Erythroblast (primary cell): ENCODE measurements at regions not wholly inside any gene's neighbourhood (a gene's known extent, or its start where the extent isn't known, plus 50 kb on each side); places are given as distances from the start of the nearest gene placed in this dataset.
A peak's percentile ranks its signal among the peaks of the same experiment; 100 is the strongest.

Experiments used
- DNase-seq, 2 experiments: peaks; one replicate each; lab custom pipeline; 2025; lab: John Stamatoyannopoulos, UW
- GATA1 ChIP-seq: IDR thresholded peaks from 2 replicates; pipeline ENCODE4 v1.6.1; 2011; ENCODE audit warnings: low read depth, mild to moderate bottlenecking, control low read depth, low read length, moderate library complexity
- POLR2A ChIP-seq: IDR thresholded peaks from 2 replicates; pipeline ENCODE4 v1.6.1; 2011; ENCODE audit warnings: mild to moderate bottlenecking, low read length

DNA sequence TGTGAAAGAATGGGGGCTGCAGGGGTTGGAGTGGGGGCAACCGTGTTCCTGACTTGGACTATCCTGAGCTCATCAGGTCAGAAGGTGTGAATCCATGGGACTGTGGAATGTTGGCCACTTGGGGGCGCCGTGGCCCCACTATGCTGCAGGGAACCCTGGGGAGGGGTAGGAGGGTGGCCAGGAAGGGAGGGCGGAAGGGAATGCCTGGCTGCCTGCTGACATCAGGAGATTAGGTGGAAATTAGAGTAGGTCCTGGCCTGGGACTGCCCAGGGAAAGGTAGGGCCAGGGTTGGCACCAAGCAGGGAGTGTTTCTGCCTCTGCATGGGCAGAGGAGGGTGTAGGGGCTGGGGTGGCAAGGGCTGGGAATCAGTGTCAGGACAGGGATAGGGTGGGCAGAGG lies 65.8 kb upstream of the PRSS58 start:
- DNase-seq, result peak; percentile 16 to 24
- TF ChIP-seq POLR2A, result no peak
- no peak for TF ChIP-seq GATA1

GRCh38 chr7:142321391-142321790 lies 63.5 kb upstream of the PRSS58 start:
- TF ChIP-seq POLR2A, result no peak
- TF ChIP-seq GATA1, result no peak
- no peak for DNase-seq

DNA sequence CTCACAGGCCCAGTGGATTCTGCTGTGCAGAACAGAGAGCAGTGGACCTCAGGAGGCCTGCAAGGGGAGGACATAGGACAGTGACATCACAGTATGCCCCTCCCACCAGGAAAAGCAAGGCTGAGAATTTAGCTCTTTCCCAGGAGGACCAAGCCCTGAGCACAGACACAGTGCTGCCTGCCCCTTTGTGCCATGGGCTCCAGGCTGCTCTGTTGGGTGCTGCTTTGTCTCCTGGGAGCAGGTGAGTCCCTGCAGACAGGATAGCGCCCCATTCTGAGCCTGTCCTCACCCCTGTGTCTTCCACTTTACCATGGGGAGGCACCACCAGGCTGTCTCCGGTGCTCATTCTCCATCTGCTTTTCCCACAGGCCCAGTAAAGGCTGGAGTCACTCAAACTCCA lies 63.0 kb upstream of the PRSS58 start:
- DNase-seq, result no peak
- TF ChIP-seq GATA1, result no peak
- TF ChIP-seq POLR2A, result no peak

GRCh38 chr7:142319970-142320369 lies 62.1 kb upstream of the PRSS58 start:
- TF ChIP-seq POLR2A (no peak), GATA1 (no peak)
- peak in 1 of 2 experiments; percentile 2 for DNase-seq

GRCh38 chr7:142314281-142314680 lies 56.4 kb upstream of the PRSS58 start:
- no peak for TF ChIP-seq GATA1
- no peak for TF ChIP-seq POLR2A

GRCh38 chr7:142313528-142313927 lies 55.7 kb upstream of the PRSS58 start:
- DNase-seq, result no peak
- TF ChIP-seq GATA1, result no peak
- no peak for TF ChIP-seq POLR2A

More at GRCh38 chr7:142314281-142314680, 56.4 kb upstream of the PRSS58 start:
- no peak for DNase-seq

GRCh38 chr7:142311876-142312275 lies 54.0 kb upstream of the PRSS58 start:
- DNase-seq, result no peak
- no peak for TF ChIP-seq GATA1
- no peak for TF ChIP-seq POLR2A

DNA sequence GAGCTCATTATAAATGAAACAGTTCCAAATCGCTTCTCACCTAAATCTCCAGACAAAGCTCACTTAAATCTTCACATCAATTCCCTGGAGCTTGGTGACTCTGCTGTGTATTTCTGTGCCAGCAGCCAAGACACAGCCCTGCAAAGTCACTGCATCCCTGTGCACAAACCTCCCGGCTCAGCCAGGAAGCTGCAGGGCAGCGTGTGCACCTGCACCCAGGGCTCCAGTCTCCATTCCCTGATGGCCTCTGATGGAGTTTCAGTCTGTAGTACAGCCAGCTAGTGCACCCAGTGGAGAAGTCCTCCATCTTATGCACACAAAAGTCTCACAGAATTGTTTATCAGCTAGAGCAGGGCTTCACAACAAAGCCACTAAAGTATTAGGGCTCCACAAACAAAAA lies 51.1 kb upstream of the PRSS58 start:
- DNase-seq, result no peak
- no peak for TF ChIP-seq GATA1
- no peak for TF ChIP-seq POLR2A

GRCh38 chr7:142308326-142308725 lies 50.5 kb upstream of the PRSS58 start:
- TF ChIP-seq GATA1 (no peak), POLR2A (no peak)
- no peak for DNase-seq
